CD4-positive, alpha-beta T cell treated with Interferon gamma for 1 hour (primary cell): ENCODE measurements at regions not wholly inside any gene's neighbourhood (a gene's known extent, or its start where the extent isn't known, plus 50 kb on each side); places are given as distances from the start of the nearest gene placed in this dataset.

Experiments used
- DNase-seq: peaks from one replicate; pipeline ENCODE4 v3.0.0-alpha.2; 2020

- no peak for DNase-seq
Measured at GRCh38 chr7:1286946-1287645, 54.4 kb downstream of the UNCX start.

GRCh38 chr7:1287752-1288201 lies 55.1 kb downstream of the UNCX start:
- no peak for DNase-seq

GRCh38 chr7:1288390-1288995 lies 55.8 kb downstream of the UNCX start:
- DNase-seq, result no peak

GRCh38 chr7:1288996-1289551 lies 56.4 kb downstream of the UNCX start:
- no peak for DNase-seq

- DNase-seq, result no peak
Measured at GRCh38 chr7:1289666-1290025, 57.0 kb downstream of the UNCX start.

- peak; percentile 25 for DNase-seq
Measured at GRCh38 chr7:1290026-1290678, 57.5 kb downstream of the UNCX start.

GRCh38 chr7:1290679-1291356 lies 58.1 kb downstream of the UNCX start:
- DNase-seq, result no peak

- DNase-seq, result no peak
Measured at GRCh38 chr7:1291357-1291689, 58.7 kb downstream of the UNCX start.

GRCh38 chr7:1291845-1292765 lies 59.4 kb downstream of the UNCX start:
- no peak for DNase-seq

- no peak for DNase-seq
Measured at GRCh38 chr7:1292972-1293830, 60.5 kb downstream of the UNCX start.

GRCh38 chr7:1293950-1294411 lies 61.3 kb downstream of the UNCX start:
- no peak for DNase-seq

- no peak for DNase-seq
Measured at GRCh38 chr7:1295776-1296355, 63.2 kb downstream of the UNCX start.

GRCh38 chr7:1296356-1296981 lies 63.8 kb downstream of the UNCX start:
- DNase-seq, result no peak

GRCh38 chr7:1297017-1297960 lies 64.6 kb downstream of the UNCX start:
- no peak for DNase-seq

- no peak for DNase-seq
Measured at GRCh38 chr7:1298051-1298930, 65.6 kb downstream of the UNCX start.

GRCh38 chr7:1298931-1299885 lies 66.5 kb downstream of the UNCX start:
- DNase-seq, result no peak

GRCh38 chr7:1300206-1300605 lies 67.5 kb downstream of the UNCX start:
- no peak for DNase-seq
